ENCODE measurements at regions not wholly inside any gene's neighbourhood (a gene's known extent, or its start where the extent isn't known, plus 50 kb on each side); places are given as distances from the start of the nearest gene placed in this dataset.

DNA sequence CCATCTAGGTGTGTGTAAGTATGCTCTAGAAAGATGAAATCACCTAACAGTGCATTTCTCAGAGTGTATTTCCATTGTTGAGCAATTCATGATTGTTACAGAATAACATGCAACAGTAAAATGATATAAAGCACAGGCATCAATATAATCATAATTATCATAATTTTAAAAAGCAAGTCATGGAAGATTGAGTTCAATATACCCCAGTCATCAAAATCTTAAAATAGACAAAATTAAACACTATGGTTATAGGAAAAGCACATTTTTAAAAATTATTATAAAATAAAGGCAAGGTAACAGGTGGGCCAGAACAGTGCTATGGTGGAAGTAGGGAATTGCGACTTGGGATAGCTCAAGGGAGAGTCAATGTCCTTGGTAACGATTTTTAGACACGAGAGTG is 555.4 kb upstream of the VRK2 start:
- no peak overlapping the region for H3K18ac ChIP-seq (ENCODE audit: extremely low read depth, low read length)
- no peak overlapping the region for H3K4ac ChIP-seq (replicated peaks; ENCODE audit: insufficient read length, low read depth, low read length)
- H3K79me2 ChIP-seq (ENCODE audit: control insufficient read depth in 1 of 2, insufficient read depth in 2 of 2, low read length in 2 of 2): no peaks in the 10 kb centered on the region
- no peak overlapping the region for H4K8ac ChIP-seq (ENCODE audit: extremely low read depth, insufficient read depth, low read length)
- H2BK12ac ChIP-seq (ENCODE audit: low read depth, low read length): no peak overlapping the region
- H4K5ac ChIP-seq (ENCODE audit: insufficient read length, low read depth, low read length): no peak overlapping the region
- FAIRE-seq (no peak), DNase-seq (ENCODE audit: low read depth in 1 of 2, low spot score in 2 of 2) (no peak)
- H3K4me1 ChIP-seq (replicated peaks in 1 of 4; ENCODE audit: control insufficient read depth in 3 of 4, insufficient read depth in 4 of 4, low read length in 3 of 4): no peaks in the 10 kb centered on the region
- no peaks in the 10 kb centered on the region for H3K23me2 ChIP-seq (ENCODE audit: low read depth, low read length)
- no peak overlapping the region for H3K4me2 ChIP-seq (ENCODE audit: insufficient read depth in 1 of 2, low read depth in 2 of 2, low read length in 2 of 2)
- H2AFZ ChIP-seq (ENCODE audit: low read length): no peak overlapping the region
- POLR2A ChIA-PET (ENCODE audit: partially characterized antibody): no interaction called here
- no peak overlapping the region for H2BK20ac ChIP-seq (ENCODE audit: low read length)
- no peaks in the 10 kb centered on the region for H3K27me3 ChIP-seq (replicated peaks in 1 of 4; ENCODE audit: control insufficient read depth in 3 of 4, extremely low read depth in 1 of 4, insufficient read depth in 3 of 4, low read length in 3 of 4)
- no peak overlapping the region for H2BK15ac ChIP-seq (ENCODE audit: low read length)
- no peak overlapping the region for H3K4me3 ChIP-seq (ENCODE audit: extremely low read depth in 1 of 4, insufficient read depth in 2 of 4, low read depth in 3 of 4, low read length in 4 of 4)
- 93% methylated on average over 3 of the region's 3 CpGs; no CpG with 5 or more reads in 1 of the 2 experiments for WGBS, 2 experiments (ENCODE audit: extremely low coverage in 1 of 2, insufficient coverage in 1 of 2, insufficient read length in 1 of 2, insufficient replicate concordance in 2 of 2, low coverage in 1 of 2, low lambda C conversion rate in 2 of 2, missing lambda C conversion rate in 1 of 2)
- H3K9ac ChIP-seq (replicated peaks in 1 of 4; ENCODE audit: extremely low read depth in 1 of 4, low read depth in 3 of 4, low read length in 3 of 4): no peak overlapping the region
- TF ChIP-seq USF2 (IDR thresholded peaks at IDR 0.05; ENCODE audit: low read length) (no peak), ATF2 (IDR thresholded peaks at IDR 0.05; ENCODE audit: low read length) (no peak), KDM4A (IDR thresholded peaks at IDR 0.05; ENCODE audit: low read depth, low read length, severe bottlenecking) (no peak), TAF1 (IDR thresholded peaks at IDR 0.05; ENCODE audit: low read depth, low read length) (no peak), TAF7 (optimal IDR thresholded peaks at IDR 0.05; ENCODE audit: borderline replicate concordance, low read depth, low read length) (no peak), ZNF274 (IDR thresholded peaks at IDR 0.05; ENCODE audit: borderline replicate concordance, extremely low read depth, low read length) (no peak), HDAC2 (IDR thresholded peaks at IDR 0.05; ENCODE audit: borderline replicate concordance in 1 of 2, low read depth in 2 of 2, low read length in 2 of 2) (no peak), RXRA (IDR thresholded peaks at IDR 0.05; ENCODE audit: insufficient read depth, low read depth, low read length) (no peak)
- CTCF ChIA-PET (ENCODE audit: partially characterized antibody): no interaction called here
- no peak overlapping the region for H3K23ac ChIP-seq (ENCODE audit: insufficient read length)
- H3K27ac ChIP-seq (ENCODE audit: low read depth, low read length): no peak overlapping the region
- H3K14ac ChIP-seq (ENCODE audit: insufficient read length): no peak overlapping the region
- H4K91ac ChIP-seq (replicated peaks; ENCODE audit: insufficient read length, low read length): no peak overlapping the region
- H2BK120ac ChIP-seq (replicated peaks; ENCODE audit: low read depth, low read length): no peak overlapping the region
- no peaks in the 10 kb centered on the region for H3K9me3 ChIP-seq (ENCODE audit: insufficient read depth in 2 of 2, low read depth in 1 of 2, low read length in 1 of 2)
- no peak overlapping the region for H2AK5ac ChIP-seq (ENCODE audit: low read depth, low read length)
- H3K79me1 ChIP-seq (ENCODE audit: low read depth, low read length): no peaks in the 10 kb centered on the region
- no peaks in the 10 kb centered on the region for H3K36me3 ChIP-seq (ENCODE audit: control insufficient read depth in 2 of 4, insufficient read depth in 4 of 4, low read length in 3 of 4)
- H2BK5ac ChIP-seq (ENCODE audit: low read depth, low read length): no peak overlapping the region
- H3K56ac ChIP-seq (replicated peaks; ENCODE audit: insufficient read length, low read depth, low read length): no peak overlapping the region
- H4K20me1 ChIP-seq (replicated peaks in 1 of 2; ENCODE audit: control insufficient read depth in 1 of 2, insufficient read depth in 2 of 2, low read length in 2 of 2): no peaks in the 10 kb centered on the region

Data from H1 (cell line).